ENCODE measurements at regions not wholly inside any gene's neighbourhood (a gene's known extent, or its start where the extent isn't known, plus 50 kb on each side); places are given as distances from the start of the nearest gene placed in this dataset.

DNA sequence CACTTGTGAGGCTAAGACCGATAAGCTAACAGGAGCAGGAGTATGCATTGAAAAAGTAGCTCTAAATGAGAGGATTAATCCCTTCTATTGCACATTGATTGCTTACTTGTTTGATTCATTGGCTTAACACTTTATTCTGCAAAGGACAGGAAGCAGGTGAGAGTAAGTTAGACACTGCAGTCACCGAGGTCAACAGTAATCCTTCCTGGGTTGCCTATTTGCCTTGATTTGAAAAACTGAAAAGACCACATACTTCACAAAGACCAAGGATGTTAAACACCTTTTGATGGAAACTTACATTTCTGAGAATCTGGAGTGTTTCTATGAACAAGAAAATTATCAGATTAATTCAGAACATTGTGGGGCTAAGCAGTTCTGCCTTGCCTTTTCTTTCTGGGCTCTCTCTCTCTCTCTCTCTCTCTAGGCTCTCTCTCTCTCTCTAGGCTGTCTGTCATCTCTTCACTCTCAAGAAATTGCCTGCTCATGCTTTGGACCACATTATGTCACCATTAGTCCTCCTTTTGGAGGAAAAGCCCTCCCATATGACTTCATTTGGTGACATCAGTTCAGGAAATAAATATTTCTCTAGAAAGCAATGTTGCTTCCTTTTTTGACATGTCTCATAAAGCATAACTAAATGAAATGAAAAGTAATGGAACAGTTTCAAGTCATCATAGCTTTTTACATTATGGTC, 103.8 kb downstream of the TNFSF18 start:
- TF ChIP-seq, protein P1, sequence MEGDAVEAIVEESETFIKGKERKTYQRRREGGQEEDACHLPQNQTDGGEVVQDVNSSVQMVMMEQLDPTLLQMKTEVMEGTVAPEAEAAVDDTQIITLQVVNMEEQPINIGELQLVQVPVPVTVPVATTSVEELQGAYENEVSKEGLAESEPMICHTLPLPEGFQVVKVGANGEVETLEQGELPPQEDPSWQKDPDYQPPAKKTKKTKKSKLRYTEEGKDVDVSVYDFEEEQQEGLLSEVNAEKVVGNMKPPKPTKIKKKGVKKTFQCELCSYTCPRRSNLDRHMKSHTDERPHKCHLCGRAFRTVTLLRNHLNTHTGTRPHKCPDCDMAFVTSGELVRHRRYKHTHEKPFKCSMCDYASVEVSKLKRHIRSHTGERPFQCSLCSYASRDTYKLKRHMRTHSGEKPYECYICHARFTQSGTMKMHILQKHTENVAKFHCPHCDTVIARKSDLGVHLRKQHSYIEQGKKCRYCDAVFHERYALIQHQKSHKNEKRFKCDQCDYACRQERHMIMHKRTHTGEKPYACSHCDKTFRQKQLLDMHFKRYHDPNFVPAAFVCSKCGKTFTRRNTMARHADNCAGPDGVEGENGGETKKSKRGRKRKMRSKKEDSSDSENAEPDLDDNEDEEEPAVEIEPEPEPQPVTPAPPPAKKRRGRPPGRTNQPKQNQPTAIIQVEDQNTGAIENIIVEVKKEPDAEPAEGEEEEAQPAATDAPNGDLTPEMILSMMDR (IDR thresholded peaks at IDR 0.05), result no peak
- no peak for TF ChIP-seq POLR2A (IDR thresholded peaks at IDR 0.05)

All from uterus (tissue), 2 donors.